HEK293T (cell line): ENCODE measurements at regions not wholly inside any gene's neighbourhood (a gene's known extent, or its start where the extent isn't known, plus 50 kb on each side); places are given as distances from the start of the nearest gene placed in this dataset.

Experiments
- FOXA1 ChIP-seq: fragments of 450-650 bp; IDR thresholded peaks from 2 replicates; pipeline ENCODE4 v1.6.1; 2016; ENCODE audit warnings: mild to moderate bottlenecking
- LEF1 ChIP-seq: fragments of 450-650 bp; IDR thresholded peaks from 2 replicates; pipeline ENCODE4 v1.6.1; 2017; ENCODE audit warnings: mild to moderate bottlenecking, borderline replicate concordance
- SP1 ChIP-seq: fragments of 450-650 bp; IDR thresholded peaks from 2 replicates; pipeline ENCODE4 v1.6.1; 2017
- SUZ12 ChIP-seq: fragments of 450-650 bp; IDR thresholded peaks from 2 replicates; pipeline ENCODE4 v1.6.1; 2016; ENCODE audit warnings: mild to moderate bottlenecking
- ZNF384 ChIP-seq: fragments of 450-650 bp; IDR thresholded peaks from 2 replicates; pipeline ENCODE4 v1.6.1; 2016

GRCh38 chr11:33564856-33565453 lies 135.7 kb downstream of the C11orf91 start:
- TF ChIP-seq SP1 (no peak), SUZ12 (no peak), ZNF384 (no peak), FOXA1 (no peak), LEF1 (no peak)
